GM12878 (cell line): ENCODE measurements at regions not wholly inside any gene's neighbourhood (a gene's known extent, or its start where the extent isn't known, plus 50 kb on each side); places are given as distances from the start of the nearest gene placed in this dataset.

ENCODE experiments used
- FOS ChIP-seq: IDR thresholded peaks from 3 replicates; pipeline ENCODE4 v1.6.1; 2011; ENCODE audit warnings: borderline replicate concordance; ENCODE audit not compliant: insufficient read length; ENCODE audit errors: extremely low read depth
- GABPA ChIP-seq: IDR thresholded peaks from 2 replicates; pipeline ENCODE4 v1.6.1; 2014; ENCODE audit warnings: antibody characterized with exemption, low read depth, mild to moderate bottlenecking, inconsistent platforms
- HDAC6 ChIP-seq: fragments of 200-600 bp; sonication (generic); IDR thresholded peaks from one replicate; pipeline ENCODE4 v1.8.0; 2017; ENCODE audit warnings: antibody characterized with exemption; ENCODE audit not compliant: unreplicated experiment
- POU2F2 ChIP-seq: IDR thresholded peaks from 3 replicates; pipeline ENCODE4 v1.6.1; 2011; ENCODE audit warnings: low read depth, mild to moderate bottlenecking, low read length, borderline replicate concordance
- RBBP5 ChIP-seq: fragments of 200-600 bp; sonication (generic); conservative IDR thresholded peaks from 2 replicates; pipeline ENCODE4 v1.6.1; 2016
- SIX5 ChIP-seq: IDR thresholded peaks from 2 replicates; pipeline ENCODE4 v1.6.1; 2011; ENCODE audit warnings: mild to moderate bottlenecking, low read depth, low read length, moderate library complexity; ENCODE audit not compliant: severe bottlenecking
- TBL1XR1 ChIP-seq: IDR thresholded peaks from 2 replicates; pipeline ENCODE4 v1.6.1; 2012; ENCODE audit warnings: low read depth, low read length, improper control_type of control experiment
- TCF3 ChIP-seq: IDR thresholded peaks from 2 replicates; pipeline ENCODE4 v1.6.1; 2012; ENCODE audit warnings: low read depth, mild to moderate bottlenecking, low read length, borderline replicate concordance; ENCODE audit not compliant: insufficient read depth
- YY1 ChIP-seq: IDR thresholded peaks from 2 replicates; pipeline ENCODE4 v1.6.1; 2011; ENCODE audit warnings: low read depth, mild to moderate bottlenecking, low read length
- ZNF274 ChIP-seq: IDR thresholded peaks from one replicate; pipeline ENCODE4 v1.8.0; 2011; ENCODE audit not compliant: insufficient read length, insufficient read depth
- TF ChIP-seq, protein P1 (sequence below): fragments of 450-650 bp; IDR thresholded peaks from 2 replicates; pipeline ENCODE4 v1.6.1; 2018; ENCODE audit warnings: mild to moderate bottlenecking, low read depth, moderate library complexity; ENCODE audit not compliant: partially characterized antibody
- TF ChIP-seq, protein P2 (sequence below): IDR thresholded peaks from 2 replicates; pipeline ENCODE4 v1.6.1; 2012; ENCODE audit warnings: low read depth, low read length, improper control_type of control experiment

GRCh38 chrX:81728622-81729021, 526.7 kb downstream of the SH3BGRL start (continued):
- TF ChIP-seq, protein P1, sequence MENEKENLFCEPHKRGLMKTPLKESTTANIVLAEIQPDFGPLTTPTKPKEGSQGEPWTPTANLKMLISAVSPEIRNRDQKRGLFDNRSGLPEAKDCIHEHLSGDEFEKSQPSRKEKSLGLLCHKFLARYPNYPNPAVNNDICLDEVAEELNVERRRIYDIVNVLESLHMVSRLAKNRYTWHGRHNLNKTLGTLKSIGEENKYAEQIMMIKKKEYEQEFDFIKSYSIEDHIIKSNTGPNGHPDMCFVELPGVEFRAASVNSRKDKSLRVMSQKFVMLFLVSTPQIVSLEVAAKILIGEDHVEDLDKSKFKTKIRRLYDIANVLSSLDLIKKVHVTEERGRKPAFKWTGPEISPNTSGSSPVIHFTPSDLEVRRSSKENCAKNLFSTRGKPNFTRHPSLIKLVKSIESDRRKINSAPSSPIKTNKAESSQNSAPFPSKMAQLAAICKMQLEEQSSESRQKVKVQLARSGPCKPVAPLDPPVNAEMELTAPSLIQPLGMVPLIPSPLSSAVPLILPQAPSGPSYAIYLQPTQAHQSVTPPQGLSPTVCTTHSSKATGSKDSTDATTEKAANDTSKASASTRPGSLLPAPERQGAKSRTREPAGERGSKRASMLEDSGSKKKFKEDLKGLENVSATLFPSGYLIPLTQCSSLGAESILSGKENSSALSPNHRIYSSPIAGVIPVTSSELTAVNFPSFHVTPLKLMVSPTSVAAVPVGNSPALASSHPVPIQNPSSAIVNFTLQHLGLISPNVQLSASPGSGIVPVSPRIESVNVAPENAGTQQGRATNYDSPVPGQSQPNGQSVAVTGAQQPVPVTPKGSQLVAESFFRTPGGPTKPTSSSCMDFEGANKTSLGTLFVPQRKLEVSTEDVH: no peak
- TF ChIP-seq TCF3 (no peak), HDAC6 (no peak), TBL1XR1 (no peak), POU2F2 (no peak), GABPA (no peak), YY1 (no peak), SIX5 (no peak), FOS (no peak), RBBP5 (no peak), ZNF274 (no peak)
- TF ChIP-seq, protein P2, sequence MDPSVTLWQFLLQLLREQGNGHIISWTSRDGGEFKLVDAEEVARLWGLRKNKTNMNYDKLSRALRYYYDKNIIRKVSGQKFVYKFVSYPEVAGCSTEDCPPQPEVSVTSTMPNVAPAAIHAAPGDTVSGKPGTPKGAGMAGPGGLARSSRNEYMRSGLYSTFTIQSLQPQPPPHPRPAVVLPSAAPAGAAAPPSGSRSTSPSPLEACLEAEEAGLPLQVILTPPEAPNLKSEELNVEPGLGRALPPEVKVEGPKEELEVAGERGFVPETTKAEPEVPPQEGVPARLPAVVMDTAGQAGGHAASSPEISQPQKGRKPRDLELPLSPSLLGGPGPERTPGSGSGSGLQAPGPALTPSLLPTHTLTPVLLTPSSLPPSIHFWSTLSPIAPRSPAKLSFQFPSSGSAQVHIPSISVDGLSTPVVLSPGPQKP: no peak
